Effector memory CD8-positive, alpha-beta T cell (primary cell): ENCODE measurements at regions not wholly inside any gene's neighbourhood (a gene's known extent, or its start where the extent isn't known, plus 50 kb on each side); places are given as distances from the start of the nearest gene placed in this dataset.

ENCODE experiments used
- ATAC-seq: fragments of 150-1000 bp; cut with Tn5 transposase; replicated peaks from 2 replicates; pipeline ENCODE4 v1.10.0; 2021; ENCODE audit warnings: mild to moderate bottlenecking, moderate library complexity
- DNase-seq, 3 experiments: peaks; one replicate each; pipeline ENCODE4 v3.0.0; 2021
- H3K27ac Mint-ChIP-seq, 2 donors: one replicate each; pipeline ENCODE4 v1.8.0; 2022; ENCODE audit warnings: mild to moderate bottlenecking in 2 of 2, mixed read lengths in 2 of 2, moderate library complexity in 2 of 2
- H3K27me3 Mint-ChIP-seq, 2 donors: one replicate each; pipeline ENCODE4 v1.8.0; 2022; ENCODE audit warnings: mixed read lengths in 2 of 2
- H3K36me3 Mint-ChIP-seq: one replicate; pipeline ENCODE4 v1.8.0; 2022; ENCODE audit warnings: mild to moderate bottlenecking, moderate library complexity, mixed read lengths; ENCODE audit not compliant: insufficient read depth
- H3K4me1 Mint-ChIP-seq, 2 donors: one replicate each; pipeline ENCODE4 v1.8.0; 2022; ENCODE audit warnings: low read depth in 2 of 2, mixed read lengths in 2 of 2
- H3K4me3 Mint-ChIP-seq, 2 donors: one replicate each; pipeline ENCODE4 v1.8.0; 2022; ENCODE audit warnings: mild to moderate bottlenecking in 2 of 2, mixed read lengths in 2 of 2, moderate library complexity in 2 of 2
- H3K9me3 Mint-ChIP-seq, 2 donors: one replicate each; pipeline ENCODE4 v1.8.0; 2022; ENCODE audit warnings: mixed read lengths in 2 of 2

- no peak overlapping the region for H3K4me3 Mint-ChIP-seq
- DNase-seq, result no peak
- no peak for ATAC-seq
- peaks cover 16 to 30% of the 10 kb centered on the region in 2 donors for H3K27me3 Mint-ChIP-seq
- H3K27ac Mint-ChIP-seq, result no peak overlapping the region
- H3K36me3 Mint-ChIP-seq, result no peaks in the 10 kb centered on the region
- peaks cover 6 to 8% of the 10 kb centered on the region in 2 donors for H3K4me1 Mint-ChIP-seq
- H3K9me3 Mint-ChIP-seq, result no peaks in the 10 kb centered on the region
These were observed 79.3 kb upstream of the ITPRID2 start for GRCh38 chr2:181812106-181812743.

- Mint-ChIP-seq H3K4me1 (peaks cover 6 to 8% of the 10 kb centered on the region in 2 donors), H3K27ac (no peak overlapping the region), H3K4me3 (no peak overlapping the region), H3K36me3 (no peaks in the 10 kb centered on the region), H3K27me3 (peaks cover 11 to 27% of the 10 kb centered on the region in 2 donors), H3K9me3 (no peaks in the 10 kb centered on the region)
- ATAC-seq (no peak), DNase-seq (no peak)
These were observed 77.5 kb upstream of the ITPRID2 start for GRCh38 chr2:181814057-181814491.

DNA sequence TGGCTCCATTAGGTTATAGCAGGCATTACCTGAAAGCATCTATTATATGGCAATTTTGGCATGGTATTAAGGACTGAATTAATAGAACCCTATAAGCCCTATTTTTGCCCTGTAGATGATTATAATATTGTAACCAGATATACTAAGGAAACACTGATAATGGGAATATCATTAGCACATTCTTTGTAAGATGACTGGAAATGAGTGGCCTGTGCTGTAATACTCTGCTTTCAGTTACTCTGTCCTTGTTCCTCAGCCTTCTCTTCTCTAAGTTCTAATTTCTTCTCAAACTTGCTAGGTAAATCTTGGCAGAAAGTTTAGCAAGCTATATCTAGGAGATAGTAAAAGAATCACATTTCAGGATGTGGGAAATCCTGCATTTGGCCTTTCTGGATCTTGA, 74.0 kb upstream of the ITPRID2 start:
- H3K9me3 Mint-ChIP-seq, result no peaks in the 10 kb centered on the region
- DNase-seq (no peak), ATAC-seq (no peak)
- H3K27me3 Mint-ChIP-seq, result peaks cover 12 to 36% of the 10 kb centered on the region in 2 donors
- no peaks in the 10 kb centered on the region for H3K36me3 Mint-ChIP-seq
- peaks cover 6 to 8% of the 10 kb centered on the region in 2 donors for H3K4me1 Mint-ChIP-seq
- H3K27ac Mint-ChIP-seq, result no peak overlapping the region
- H3K4me3 Mint-ChIP-seq, result no peak overlapping the region

GRCh38 chr2:181818058-181818680, 73.4 kb upstream of the ITPRID2 start:
- H3K36me3 Mint-ChIP-seq, result no peaks in the 10 kb centered on the region
- no peak overlapping the region for H3K27ac Mint-ChIP-seq
- H3K4me3 Mint-ChIP-seq, result no peak overlapping the region
- no peak for ATAC-seq
- H3K27me3 Mint-ChIP-seq, result peaks cover 12 to 39% of the 10 kb centered on the region in 2 donors
- H3K4me1 Mint-ChIP-seq, result peaks cover 6 to 8% of the 10 kb centered on the region in 2 donors
- H3K9me3 Mint-ChIP-seq, result no peaks in the 10 kb centered on the region
- DNase-seq, result no peak

DNA sequence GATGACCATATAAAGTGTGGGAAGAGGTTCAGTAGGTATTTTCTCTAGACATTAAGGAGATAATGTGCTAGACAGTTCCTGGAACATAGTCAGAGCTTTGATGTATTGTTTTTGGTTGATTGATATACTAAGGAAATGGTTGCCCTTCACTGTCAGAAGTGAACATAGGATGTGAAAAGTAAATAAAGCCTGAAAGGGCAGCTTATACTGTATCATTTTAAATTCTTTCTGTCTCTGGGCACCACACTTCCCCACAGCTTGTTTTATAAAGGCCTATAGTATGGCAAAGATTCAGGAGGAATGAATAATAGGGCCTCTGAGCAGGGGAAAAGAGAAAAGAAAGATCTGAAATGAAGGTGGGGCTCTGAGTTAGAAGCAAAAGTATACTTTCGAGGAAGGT, 72.7 kb upstream of the ITPRID2 start:
- H3K27me3 Mint-ChIP-seq, result peaks cover 15 to 45% of the 10 kb centered on the region in 2 donors
- H3K27ac Mint-ChIP-seq, result no peak overlapping the region
- DNase-seq (no peak), ATAC-seq (no peak)
- H3K9me3 Mint-ChIP-seq, result no peaks in the 10 kb centered on the region
- H3K36me3 Mint-ChIP-seq, result no peaks in the 10 kb centered on the region
- peaks cover 2 to 5% of the 10 kb centered on the region in 2 donors for H3K4me1 Mint-ChIP-seq
- no peak overlapping the region for H3K4me3 Mint-ChIP-seq

DNA sequence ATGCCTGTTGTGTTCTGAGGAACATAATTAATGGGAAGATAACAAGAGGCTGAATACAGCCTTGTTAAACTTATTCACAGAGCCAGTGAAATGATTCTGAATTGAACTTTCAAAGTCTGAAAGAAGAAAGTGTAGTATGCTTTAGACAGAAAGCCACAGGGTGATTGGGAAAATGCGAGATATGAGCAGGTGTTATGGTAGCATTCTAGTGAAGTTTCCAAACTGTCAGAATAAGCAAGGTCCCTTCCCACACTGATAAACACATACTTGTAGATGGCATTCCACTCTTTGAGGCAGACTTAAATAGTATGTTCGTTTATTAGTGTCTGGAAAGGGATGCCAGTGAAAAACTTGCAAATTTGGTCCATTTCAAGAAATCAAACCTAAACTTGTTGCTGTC, 70.5 kb upstream of the ITPRID2 start:
- no peaks in the 10 kb centered on the region for H3K36me3 Mint-ChIP-seq
- H3K9me3 Mint-ChIP-seq, result no peaks in the 10 kb centered on the region
- no peak overlapping the region for H3K27ac Mint-ChIP-seq
- no peak for ATAC-seq
- H3K4me1 Mint-ChIP-seq, result no peaks in the 10 kb centered on the region
- peaks cover 21 to 56% of the 10 kb centered on the region in 2 donors for H3K27me3 Mint-ChIP-seq
- H3K4me3 Mint-ChIP-seq, result no peak overlapping the region
- DNase-seq, result no peak

GRCh38 chr2:181822097-181822496, 69.4 kb upstream of the ITPRID2 start:
- no peak overlapping the region for H3K4me3 Mint-ChIP-seq
- H3K9me3 Mint-ChIP-seq, result no peaks in the 10 kb centered on the region
- DNase-seq (no peak), ATAC-seq (no peak)
- H3K36me3 Mint-ChIP-seq, result no peaks in the 10 kb centered on the region
- peaks cover 21 to 48% of the 10 kb centered on the region in 2 donors for H3K27me3 Mint-ChIP-seq
- no peak overlapping the region for H3K27ac Mint-ChIP-seq
- no peaks in the 10 kb centered on the region for H3K4me1 Mint-ChIP-seq

DNA sequence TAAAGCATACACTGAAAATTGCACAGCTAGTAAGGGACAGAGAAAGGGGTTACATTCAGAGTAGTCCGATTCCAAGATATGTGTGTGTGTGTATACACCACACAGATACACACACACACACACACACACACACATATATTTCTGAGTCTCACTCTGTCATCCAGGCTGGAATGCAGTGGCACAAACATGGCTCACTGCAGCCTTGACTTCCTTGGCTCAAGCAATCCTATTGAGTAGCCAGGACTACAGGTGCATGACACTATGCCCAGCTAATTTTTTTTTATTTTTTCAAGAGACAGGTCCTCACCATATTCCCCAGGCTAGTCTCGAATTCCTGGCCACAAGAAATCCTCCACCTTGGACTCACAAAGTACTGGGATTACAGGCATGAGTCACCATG, 68.1 kb upstream of the ITPRID2 start:
- Mint-ChIP-seq H3K27me3 (peaks cover 27 to 49% of the 10 kb centered on the region in 2 donors), H3K36me3 (no peaks in the 10 kb centered on the region), H3K27ac (no peak overlapping the region), H3K4me1 (no peaks in the 10 kb centered on the region), H3K4me3 (no peak overlapping the region), H3K9me3 (no peaks in the 10 kb centered on the region)
- no peak for ATAC-seq
- no peak for DNase-seq

DNA sequence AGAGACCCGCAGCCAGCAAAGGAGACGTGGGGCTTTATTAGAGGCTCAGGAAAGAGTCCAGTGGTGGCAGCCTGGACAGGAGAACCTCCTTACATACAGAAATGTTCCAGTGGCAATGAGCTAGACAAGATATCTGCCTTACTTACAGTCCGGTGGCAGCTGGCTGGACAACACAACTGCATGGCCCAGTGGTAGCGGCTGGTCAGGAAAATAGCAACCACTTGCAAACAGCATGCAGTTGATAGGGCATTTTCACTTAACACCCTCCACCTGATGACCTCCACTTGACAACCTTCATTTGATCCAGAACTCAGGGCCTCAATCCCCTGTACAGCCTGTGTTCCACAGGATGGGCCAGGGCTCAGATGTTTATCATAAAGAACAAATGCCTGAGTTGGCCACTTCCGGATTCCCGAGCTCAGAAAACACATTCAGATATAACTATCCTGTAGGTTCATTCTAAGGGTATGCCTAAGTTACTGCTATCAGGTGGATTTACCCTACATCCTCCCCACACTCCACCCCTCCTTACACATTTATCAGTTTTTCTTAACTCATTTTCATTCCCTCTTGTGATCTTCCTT, 63.3 kb upstream of the ITPRID2 start:
- ATAC-seq (no peak), DNase-seq (no peak)
- Mint-ChIP-seq H3K4me1 (no peaks in the 10 kb centered on the region), H3K36me3 (no peaks in the 10 kb centered on the region), H3K27me3 (peaks cover 45 to 49% of the 10 kb centered on the region in 2 donors), H3K27ac (no peak overlapping the region), H3K9me3 (no peaks in the 10 kb centered on the region), H3K4me3 (no peak overlapping the region)

DNA sequence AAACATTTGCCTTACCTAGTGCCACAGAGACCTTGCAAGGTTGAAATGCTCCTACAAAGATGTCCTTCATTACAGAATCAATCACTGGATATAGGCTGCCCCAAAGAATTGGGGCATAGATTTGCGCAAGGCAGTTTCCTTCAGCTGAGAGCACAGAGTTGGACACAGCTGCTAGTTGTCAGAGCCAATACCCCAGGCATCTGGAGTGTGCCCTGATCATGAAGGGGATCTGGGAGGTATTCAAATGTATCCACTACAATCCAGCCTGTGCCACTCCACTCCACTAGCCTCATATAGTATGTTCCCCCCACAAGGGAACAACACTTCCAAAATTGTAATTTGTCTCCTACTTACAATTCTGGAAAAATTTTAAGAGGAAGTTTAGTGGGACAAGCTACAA, 62.3 kb upstream of the ITPRID2 start:
- ATAC-seq, result no peak
- Mint-ChIP-seq H3K4me3 (no peak overlapping the region), H3K36me3 (no peaks in the 10 kb centered on the region), H3K9me3 (no peaks in the 10 kb centered on the region), H3K4me1 (no peaks in the 10 kb centered on the region), H3K27ac (no peak overlapping the region), H3K27me3 (peaks cover 41 to 48% of the 10 kb centered on the region in 2 donors)
- no peak for DNase-seq

DNA sequence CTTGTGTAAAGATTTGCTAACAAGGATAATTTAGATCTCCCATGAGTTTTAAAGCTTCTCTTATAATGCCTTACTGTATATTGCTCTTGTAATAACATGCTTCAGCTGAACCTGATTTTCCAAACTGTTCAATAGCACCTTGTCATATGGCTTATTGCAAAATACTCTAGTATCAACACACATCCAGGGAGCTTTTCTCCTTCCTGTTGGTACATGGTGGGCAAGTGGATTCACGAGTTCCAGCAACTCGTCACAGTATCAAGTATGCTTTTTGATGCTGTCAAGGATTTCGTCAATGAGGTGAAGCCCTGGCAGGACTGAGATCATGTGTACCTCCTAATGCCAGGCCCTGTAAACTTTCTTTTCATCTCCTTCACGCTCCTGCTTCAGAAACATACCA, 59.5 kb upstream of the ITPRID2 start:
- DNase-seq, result no peak
- H3K9me3 Mint-ChIP-seq, result no peaks in the 10 kb centered on the region
- H3K27me3 Mint-ChIP-seq, result peaks cover 46 to 61% of the 10 kb centered on the region in 2 donors

DNA sequence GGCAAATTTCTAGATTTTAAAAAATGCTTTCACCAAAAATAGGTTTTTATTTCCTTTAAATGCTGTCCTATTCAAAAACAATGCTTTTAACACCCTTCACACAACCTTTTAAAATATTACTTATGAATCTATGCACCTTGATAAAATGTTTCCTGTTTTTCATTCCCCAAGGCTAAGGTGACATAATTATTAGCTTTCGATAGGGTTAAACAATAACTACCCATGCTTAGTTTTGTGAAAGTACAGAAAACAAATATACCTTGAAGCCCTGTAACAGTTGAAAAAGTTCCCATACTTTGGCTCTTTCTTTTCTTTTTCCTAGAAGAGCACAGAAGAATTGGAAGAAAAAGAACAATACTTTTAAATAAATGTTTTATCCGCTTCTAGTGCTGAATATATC, 54.9 kb upstream of the ITPRID2 start:
- H3K27ac Mint-ChIP-seq, result no peak overlapping the region
- no peak overlapping the region for H3K4me3 Mint-ChIP-seq
- no peaks in the 10 kb centered on the region for H3K4me1 Mint-ChIP-seq
- DNase-seq, result no peak
- H3K27me3 Mint-ChIP-seq, result peaks cover 38 to 40% of the 10 kb centered on the region in 2 donors
- H3K36me3 Mint-ChIP-seq, result no peaks in the 10 kb centered on the region
- no peaks in the 10 kb centered on the region for H3K9me3 Mint-ChIP-seq
- ATAC-seq, result no peak

More for the DNA sequence above, 59.5 kb upstream of the ITPRID2 start:
- Mint-ChIP-seq H3K36me3 (no peaks in the 10 kb centered on the region), H3K4me1 (no peaks in the 10 kb centered on the region), H3K4me3 (no peak overlapping the region), H3K27ac (no peak overlapping the region)
- no peak for ATAC-seq

GRCh38 chr2:181837563-181837962, 54.0 kb upstream of the ITPRID2 start:
- no peaks in the 10 kb centered on the region for H3K4me1 Mint-ChIP-seq
- H3K27me3 Mint-ChIP-seq, result peaks cover 29 to 33% of the 10 kb centered on the region in 2 donors
- ATAC-seq, result no peak
- no peaks in the 10 kb centered on the region for H3K9me3 Mint-ChIP-seq
- no peaks in the 10 kb centered on the region for H3K36me3 Mint-ChIP-seq
- DNase-seq, result no peak
- no peak overlapping the region for H3K27ac Mint-ChIP-seq
- no peak overlapping the region for H3K4me3 Mint-ChIP-seq

DNA sequence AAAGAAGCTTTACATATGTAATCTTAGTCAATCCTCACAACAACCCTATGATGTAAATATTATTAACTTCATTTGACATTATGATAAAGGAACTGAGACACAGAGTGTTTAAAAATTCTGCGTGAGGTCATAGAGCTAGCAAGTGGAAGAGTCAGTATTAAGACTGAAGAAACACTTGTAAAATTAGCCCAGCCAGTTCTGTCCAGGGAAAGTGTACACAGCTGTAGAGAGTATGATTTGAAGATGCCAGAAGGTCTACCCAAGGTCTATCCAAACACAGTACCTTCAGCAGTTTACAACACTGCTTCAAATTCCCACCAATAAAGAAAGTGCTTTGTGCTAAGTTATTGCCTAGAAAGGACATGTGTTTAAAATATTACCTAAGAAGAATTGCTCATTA, 51.7 kb upstream of the ITPRID2 start:
- Mint-ChIP-seq H3K4me3 (no peak overlapping the region), H3K9me3 (no peaks in the 10 kb centered on the region), H3K27ac (no peak overlapping the region), H3K4me1 (no peaks in the 10 kb centered on the region), H3K27me3 (peaks cover 24 to 35% of the 10 kb centered on the region in 2 donors), H3K36me3 (no peaks in the 10 kb centered on the region)
- DNase-seq, result no peak
- no peak for ATAC-seq
